ENCODE measurements at regions not wholly inside any gene's neighbourhood (a gene's known extent, or its start where the extent isn't known, plus 50 kb on each side); places are given as distances from the start of the nearest gene placed in this dataset.
A peak's percentile ranks its signal among the peaks of the same experiment; 100 is the strongest.

- no peak overlapping the region for H3K27ac Mint-ChIP-seq (ENCODE audit: unreplicated experiment)
- peaks cover 30% of the 10 kb centered on the region for H3K27me3 Mint-ChIP-seq (ENCODE audit: unreplicated experiment)
- peak; percentile 65 for DNase-seq (ENCODE audit: extremely low spot score, unreplicated experiment)
- H3K4me1 Mint-ChIP-seq (ENCODE audit: unreplicated experiment), result no peaks in the 10 kb centered on the region
- H3K4me3 Mint-ChIP-seq (ENCODE audit: unreplicated experiment), result no peak overlapping the region
- no peaks in the 10 kb centered on the region for H3K9me3 Mint-ChIP-seq (ENCODE audit: unreplicated experiment)
- peaks cover 3% of the 10 kb centered on the region for H3K36me3 Mint-ChIP-seq (ENCODE audit: unreplicated experiment)
- no peak for TF ChIP-seq CTCF (IDR thresholded peaks at IDR 0.05)
These were observed 225.7 kb downstream of the ACKR3 start for GRCh38 chr2:236795169-236795860.

GRCh38 chr2:236795861-236796219 lies 226.2 kb downstream of the ACKR3 start:
- no peak for DNase-seq (ENCODE audit: extremely low spot score, unreplicated experiment)
- no peak overlapping the region for H3K4me3 Mint-ChIP-seq (ENCODE audit: unreplicated experiment)
- TF ChIP-seq CTCF (IDR thresholded peaks at IDR 0.05), result no peak

GRCh38 chr2:236796236-236796635 lies 226.6 kb downstream of the ACKR3 start:
- H3K27ac Mint-ChIP-seq (ENCODE audit: unreplicated experiment), result no peak overlapping the region
- DNase-seq (ENCODE audit: extremely low spot score, unreplicated experiment), result no peak
- TF ChIP-seq CTCF (IDR thresholded peaks at IDR 0.05), result no peak
- peaks cover 2% of the 10 kb centered on the region for H3K36me3 Mint-ChIP-seq (ENCODE audit: unreplicated experiment)
- no peaks in the 10 kb centered on the region for H3K4me1 Mint-ChIP-seq (ENCODE audit: unreplicated experiment)
- no peak overlapping the region for H3K4me3 Mint-ChIP-seq (ENCODE audit: unreplicated experiment)
- peaks cover 3% of the 10 kb centered on the region for H3K9me3 Mint-ChIP-seq (ENCODE audit: unreplicated experiment)
- peaks cover 25% of the 10 kb centered on the region for H3K27me3 Mint-ChIP-seq (ENCODE audit: unreplicated experiment)

More at GRCh38 chr2:236795861-236796219, 226.2 kb downstream of the ACKR3 start:
- Mint-ChIP-seq H3K27me3 (ENCODE audit: unreplicated experiment) (peaks cover 25% of the 10 kb centered on the region), H3K9me3 (ENCODE audit: unreplicated experiment) (no peaks in the 10 kb centered on the region), H3K27ac (ENCODE audit: unreplicated experiment) (no peak overlapping the region), H3K36me3 (ENCODE audit: unreplicated experiment) (peaks cover 3% of the 10 kb centered on the region), H3K4me1 (ENCODE audit: unreplicated experiment) (no peaks in the 10 kb centered on the region)

GRCh38 chr2:236797411-236797810 lies 227.8 kb downstream of the ACKR3 start:
- H3K36me3 Mint-ChIP-seq (ENCODE audit: unreplicated experiment), result no peaks in the 10 kb centered on the region
- no peak overlapping the region for H3K27ac Mint-ChIP-seq (ENCODE audit: unreplicated experiment)
- H3K4me1 Mint-ChIP-seq (ENCODE audit: unreplicated experiment), result no peaks in the 10 kb centered on the region
- peaks cover 24% of the 10 kb centered on the region for H3K27me3 Mint-ChIP-seq (ENCODE audit: unreplicated experiment)
- no peak overlapping the region for H3K4me3 Mint-ChIP-seq (ENCODE audit: unreplicated experiment)
- peaks cover 3% of the 10 kb centered on the region for H3K9me3 Mint-ChIP-seq (ENCODE audit: unreplicated experiment)
- no peak for DNase-seq (ENCODE audit: extremely low spot score, unreplicated experiment)
- TF ChIP-seq CTCF (IDR thresholded peaks at IDR 0.05), result no peak

GRCh38 chr2:236798491-236798890 lies 228.9 kb downstream of the ACKR3 start:
- Mint-ChIP-seq H3K36me3 (ENCODE audit: unreplicated experiment) (no peaks in the 10 kb centered on the region), H3K9me3 (ENCODE audit: unreplicated experiment) (peaks cover 3% of the 10 kb centered on the region), H3K4me3 (ENCODE audit: unreplicated experiment) (no peak overlapping the region), H3K4me1 (ENCODE audit: unreplicated experiment) (no peaks in the 10 kb centered on the region), H3K27ac (ENCODE audit: unreplicated experiment) (no peak overlapping the region), H3K27me3 (ENCODE audit: unreplicated experiment) (peaks cover 23% of the 10 kb centered on the region)
- no peak for DNase-seq (ENCODE audit: extremely low spot score, unreplicated experiment)
- no peak for TF ChIP-seq CTCF (IDR thresholded peaks at IDR 0.05)

Measured in osteocyte (in vitro differentiated cells).